Esophagus (tissue), 2 donors: ENCODE measurements at regions not wholly inside any gene's neighbourhood (a gene's known extent, or its start where the extent isn't known, plus 50 kb on each side); places are given as distances from the start of the nearest gene placed in this dataset.

Experiments used
- H3K27ac ChIP-seq, 2 donors: one replicate each; pipeline ENCODE4 v1.5.1; 2013; ENCODE audit warnings: low read depth in 2 of 2, mild to moderate bottlenecking in 2 of 2, inconsistent platforms in 1 of 2, low read length in 1 of 2, moderate library complexity in 1 of 2
- H3K27me3 ChIP-seq, 2 donors: one replicate each; pipeline ENCODE4 v1.6.1; 2013; ENCODE audit warnings: low read length in 2 of 2, control low read depth in 1 of 2, mild to moderate bottlenecking in 1 of 2; ENCODE audit not compliant: insufficient read depth in 2 of 2, control insufficient read depth in 1 of 2
- H3K36me3 ChIP-seq, 2 donors: one replicate each; pipeline ENCODE4 v1.6.1; 2013; ENCODE audit warnings: low read length in 1 of 2; ENCODE audit not compliant: control insufficient read depth in 2 of 2, insufficient read depth in 2 of 2
- H3K4me1 ChIP-seq, 2 donors: one replicate each; pipeline ENCODE4 v1.6.1; 2013; ENCODE audit warnings: low read length in 1 of 2; ENCODE audit not compliant: control insufficient read depth in 2 of 2, insufficient read depth in 2 of 2
- H3K4me3 ChIP-seq, 2 donors: one replicate each; pipeline ENCODE4 v1.5.1; 2013; ENCODE audit warnings: low read length in 2 of 2, mild to moderate bottlenecking in 2 of 2, low read depth in 1 of 2, moderate library complexity in 1 of 2
- H3K9me3 ChIP-seq, 2 donors: one replicate each; pipeline ENCODE4 v1.6.1; 2013; ENCODE audit warnings: mild to moderate bottlenecking in 2 of 2, low read depth in 1 of 2, low read length in 1 of 2, moderate library complexity in 1 of 2; ENCODE audit not compliant: control insufficient read depth in 2 of 2, insufficient read depth in 1 of 2
- WGBS, 2 donors: extraction: QIAGEN DNeasy Blood & Tissue Kit; methylation state at CpG; one replicate each; pipeline ENCODE4 v1.1.7; 2013; 5-methylcytosine and 5-hydroxymethylcytosine counted together
- donor health status: healthy with polysubstance abuse.
- donor health status: Bipolar disorder and iron deficiency.

DNA sequence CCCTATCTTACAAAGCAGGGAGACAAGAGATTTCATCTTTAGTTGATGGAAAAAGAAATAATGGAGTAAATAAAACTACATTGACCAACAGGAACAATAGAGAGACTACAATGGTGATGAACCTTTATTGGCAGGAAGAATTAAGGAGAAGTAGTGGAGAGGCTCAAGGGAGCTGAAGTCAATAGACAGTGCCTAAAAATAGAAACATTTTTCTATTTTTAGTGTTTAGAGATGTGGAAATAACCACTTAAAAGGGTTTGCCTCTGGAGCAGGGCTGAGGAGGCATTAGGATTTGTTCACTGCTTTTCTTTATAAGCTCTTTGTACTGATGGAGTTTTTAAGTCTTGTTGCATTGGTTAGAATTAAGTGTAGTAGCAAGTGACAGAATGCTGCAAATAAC, 98.4 kb upstream of the ERCC6L2 start:
- no peaks in the 10 kb centered on the region for H3K9me3 ChIP-seq
- no peaks in the 10 kb centered on the region for H3K27me3 ChIP-seq
- no peak overlapping the region for H3K27ac ChIP-seq
- H3K4me3 ChIP-seq, result no peak overlapping the region
- H3K4me1 ChIP-seq, result no peaks in the 10 kb centered on the region
- H3K36me3 ChIP-seq, result no peaks in the 10 kb centered on the region

DNA sequence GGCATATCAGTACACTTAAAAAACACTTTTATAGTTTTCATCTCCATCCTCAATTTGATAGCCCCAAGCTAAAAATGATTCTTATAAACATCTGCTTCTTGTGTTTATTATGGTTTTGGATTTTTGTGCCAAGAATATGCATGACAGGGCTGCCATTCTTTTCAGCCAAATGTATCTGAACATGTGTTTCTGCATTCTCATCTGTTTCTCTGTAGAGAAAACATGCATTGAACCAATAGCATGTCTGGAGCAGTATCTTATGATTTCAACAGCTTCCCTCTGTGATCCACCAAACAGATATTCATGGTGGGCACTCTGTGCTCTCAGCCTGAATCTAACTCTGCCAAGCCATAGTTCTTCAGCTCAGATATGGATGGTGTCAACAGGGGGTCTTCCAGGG, 99.3 kb upstream of the ERCC6L2 start:
- no peaks in the 10 kb centered on the region for H3K4me1 ChIP-seq
- no peaks in the 10 kb centered on the region for H3K36me3 ChIP-seq
- H3K27me3 ChIP-seq, result no peaks in the 10 kb centered on the region
- H3K4me3 ChIP-seq, result no peak overlapping the region
- no peak overlapping the region for H3K27ac ChIP-seq
- no peaks in the 10 kb centered on the region for H3K9me3 ChIP-seq

DNA sequence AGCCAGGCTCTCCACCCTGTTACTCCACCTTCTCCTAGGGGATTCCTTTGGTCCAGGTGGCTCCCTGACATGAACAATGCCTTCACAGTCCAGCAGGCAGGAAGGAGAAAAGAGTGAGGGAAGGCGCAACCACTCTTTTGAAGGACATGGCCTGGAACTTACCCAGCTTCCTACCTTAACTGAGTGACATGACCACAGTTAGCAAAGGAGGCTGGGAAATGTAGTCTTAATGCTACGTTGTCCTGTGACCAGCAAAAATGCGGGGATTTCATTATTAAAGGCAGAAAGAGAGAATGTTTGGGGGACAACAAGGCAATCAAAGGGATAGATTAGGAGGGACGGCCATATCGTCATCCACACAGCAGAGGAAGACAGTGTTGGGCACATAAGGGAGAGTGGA, 100.3 kb upstream of the ERCC6L2 start:
- Histone ChIP-seq H3K4me3 (no peak overlapping the region), H3K27ac (no peak overlapping the region), H3K27me3 (no peaks in the 10 kb centered on the region), H3K36me3 (no peaks in the 10 kb centered on the region), H3K4me1 (no peaks in the 10 kb centered on the region), H3K9me3 (no peaks in the 10 kb centered on the region)
- WGBS, 2 donors, result 95 to 96% methylated on average over 5 of the region's 5 CpGs

GRCh38 chr9:95773053-95773418, 102.5 kb upstream of the ERCC6L2 start:
- Histone ChIP-seq H3K4me3 (no peak overlapping the region), H3K4me1 (peaks cover 0 to 2% of the 10 kb centered on the region in 2 donors), H3K36me3 (no peaks in the 10 kb centered on the region), H3K9me3 (peaks cover 0 to 3% of the 10 kb centered on the region in 2 donors), H3K27ac (peak overlapping the region; percentile 39 to 66), H3K27me3 (no peaks in the 10 kb centered on the region)
- 50 to 57% methylated on average over 3 of the region's 3 CpGs for WGBS, 2 donors

- Histone ChIP-seq H3K4me1 (peaks cover 0 to 2% of the 10 kb centered on the region in 2 donors), H3K36me3 (no peaks in the 10 kb centered on the region), H3K4me3 (no peak overlapping the region), H3K27ac (peak overlapping the region; percentile 39 to 66), H3K27me3 (no peaks in the 10 kb centered on the region), H3K9me3 (peaks cover 0 to 3% of the 10 kb centered on the region in 2 donors)
- 51 to 60% methylated on average over 29 of the region's 29 CpGs for WGBS, 2 donors
Measured at GRCh38 chr9:95772320-95773052, 103.0 kb upstream of the ERCC6L2 start.

DNA sequence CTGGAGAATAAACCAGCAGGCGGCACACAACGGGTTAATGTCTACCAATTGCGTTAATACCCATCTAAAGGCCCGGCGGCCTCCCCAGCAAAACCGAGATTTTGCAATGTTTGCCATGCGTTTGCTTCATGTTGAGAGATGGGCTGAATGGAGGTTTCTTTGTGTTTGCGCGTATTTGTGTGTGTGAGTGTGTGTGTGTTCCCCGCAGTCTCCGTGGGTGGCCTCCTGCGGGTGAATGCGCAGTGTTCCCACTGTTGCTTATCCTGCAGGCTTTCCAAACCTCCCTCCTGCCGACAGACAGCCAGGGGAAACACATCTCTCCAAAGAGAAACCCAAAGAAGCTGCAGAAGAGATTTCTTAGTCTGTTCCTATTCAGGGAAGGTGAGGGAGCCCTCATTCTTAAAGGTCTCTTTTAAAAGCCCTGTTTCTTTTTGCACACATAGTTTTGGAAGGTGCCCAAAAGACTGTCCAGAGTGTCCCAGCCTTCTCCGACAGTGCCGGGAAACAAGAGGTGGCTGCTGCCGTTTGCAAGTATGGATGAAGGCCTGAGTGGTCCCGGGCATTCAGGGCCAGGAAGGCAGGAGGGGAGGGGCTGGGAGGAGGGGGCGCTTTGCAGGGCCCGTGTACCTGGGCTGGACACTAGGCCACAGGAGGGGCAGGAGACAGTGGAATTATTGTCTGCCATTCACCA, 103.8 kb upstream of the ERCC6L2 start:
- 26 to 36% methylated on average over 20 of the region's 20 CpGs for WGBS, 2 donors
- Histone ChIP-seq H3K27ac (peak overlapping the region; percentile 31 to 66), H3K27me3 (no peaks in the 10 kb centered on the region), H3K4me1 (peaks cover 0 to 2% of the 10 kb centered on the region in 2 donors), H3K4me3 (no peak overlapping the region), H3K36me3 (no peaks in the 10 kb centered on the region), H3K9me3 (peaks cover 0 to 3% of the 10 kb centered on the region in 2 donors)

DNA sequence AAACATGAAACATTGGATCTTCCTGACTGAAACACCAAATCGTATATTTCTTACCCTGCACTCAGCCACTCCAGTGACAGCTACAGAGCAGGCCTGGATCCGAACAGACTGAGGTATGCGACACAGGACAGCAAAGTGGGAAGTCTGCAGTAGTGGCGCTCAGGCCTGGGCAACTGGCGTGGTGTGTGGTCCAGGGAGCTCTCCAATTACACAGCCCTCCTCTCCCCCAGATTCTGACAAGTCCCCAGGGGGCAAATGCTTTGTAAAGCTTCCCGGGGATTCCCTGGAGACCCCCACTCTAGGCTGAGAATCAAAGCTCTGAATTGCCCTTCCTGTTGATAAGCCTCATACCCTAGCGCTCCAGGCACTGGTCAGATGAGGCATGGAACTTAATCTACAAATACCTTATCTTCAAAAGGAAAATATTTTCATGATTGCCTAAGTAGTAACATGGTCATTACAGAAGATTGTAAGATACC, 104.8 kb upstream of the ERCC6L2 start:
- Histone ChIP-seq H3K27me3 (no peaks in the 10 kb centered on the region), H3K9me3 (peaks cover 0 to 3% of the 10 kb centered on the region in 2 donors), H3K4me3 (no peak overlapping the region), H3K36me3 (no peaks in the 10 kb centered on the region), H3K4me1 (peaks cover 0 to 2% of the 10 kb centered on the region in 2 donors), H3K27ac (no peak overlapping the region)
- WGBS, 2 donors, result 70 to 71% methylated on average over 7 of the region's 7 CpGs

DNA sequence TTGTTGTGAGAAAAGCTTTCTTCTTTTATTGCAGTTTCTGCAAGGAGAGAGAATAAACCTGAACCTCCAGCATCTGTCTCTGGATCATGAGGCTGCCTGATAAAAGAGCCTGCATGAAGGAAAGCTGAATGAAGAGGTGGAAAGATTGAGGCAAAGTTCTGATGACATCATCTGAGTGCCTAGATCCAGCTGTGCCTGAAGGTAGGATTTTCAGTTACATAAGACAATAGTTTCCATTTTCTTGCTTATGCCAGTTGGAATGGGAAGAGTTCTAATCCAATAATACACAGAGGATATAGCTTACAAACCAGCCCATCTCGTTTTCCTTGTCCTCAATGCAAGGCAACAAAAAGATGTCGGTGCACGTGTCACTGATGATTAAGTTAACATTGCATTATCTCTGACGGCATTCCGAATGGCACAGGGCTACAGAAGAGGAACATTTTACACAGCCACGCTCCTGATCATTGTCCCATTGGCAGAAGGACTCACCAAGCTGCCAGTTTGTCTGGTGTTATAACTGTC, 105.5 kb upstream of the ERCC6L2 start:
- Histone ChIP-seq H3K9me3 (peaks cover 0 to 3% of the 10 kb centered on the region in 2 donors), H3K36me3 (no peaks in the 10 kb centered on the region), H3K4me3 (no peak overlapping the region), H3K27ac (no peak overlapping the region), H3K4me1 (peaks cover 0 to 2% of the 10 kb centered on the region in 2 donors), H3K27me3 (no peaks in the 10 kb centered on the region)
- WGBS, 2 donors, result 64 to 66% methylated on average over 6 of the region's 6 CpGs

- no peak overlapping the region for H3K27ac ChIP-seq
- H3K4me1 ChIP-seq, result peaks cover 0 to 2% of the 10 kb centered on the region in 2 donors
- WGBS, 2 donors, result 96 to 98% methylated on average over 2 of the region's 2 CpGs
- H3K36me3 ChIP-seq, result no peaks in the 10 kb centered on the region
- H3K27me3 ChIP-seq, result no peaks in the 10 kb centered on the region
- no peak overlapping the region for H3K4me3 ChIP-seq
- peaks cover 0 to 3% of the 10 kb centered on the region in 2 donors for H3K9me3 ChIP-seq
Measured at GRCh38 chr9:95769473-95769872, 106.0 kb upstream of the ERCC6L2 start.
